HG02884 (cell line): ENCODE measurements at regions not wholly inside any gene's neighbourhood (a gene's known extent, or its start where the extent isn't known, plus 50 kb on each side); places are given as distances from the start of the nearest gene placed in this dataset.
"Not testable (repeated sequence)": the region's sequence is repeated elsewhere in the genome, so short reads cannot be mapped to it uniquely, and the experiment has no call there.

ENCODE experiments used
- ATAC-seq: cut with Tn5 transposase; IDR thresholded peaks from one replicate; pipeline ENCODE4 v1.9.1; 2021; ENCODE audit warnings: mild to moderate bottlenecking, moderate library complexity; ENCODE audit not compliant: unreplicated experiment

- no peak for ATAC-seq
These were observed 332.5 kb downstream of the VRK1 start for GRCh38 chr14:97129639-97130038.

GRCh38 chr14:97135847-97136246, 338.7 kb downstream of the VRK1 start:
- not testable (repeated sequence) for ATAC-seq

GRCh38 chr14:97137705-97138104, 340.5 kb downstream of the VRK1 start:
- ATAC-seq = no peak

GRCh38 chr14:97138801-97139200, 341.6 kb downstream of the VRK1 start:
- no peak for ATAC-seq

GRCh38 chr14:97143011-97143410, 345.8 kb downstream of the VRK1 start:
- no peak for ATAC-seq

- ATAC-seq = no peak
These were observed 346.3 kb downstream of the VRK1 start for GRCh38 chr14:97143456-97143855.

- ATAC-seq = not testable (repeated sequence)
These were observed 350.8 kb downstream of the VRK1 start for GRCh38 chr14:97148021-97148420.

- ATAC-seq = no peak
These were observed 352.6 kb downstream of the VRK1 start for GRCh38 chr14:97149775-97150174.

- ATAC-seq = no peak
These were observed 356.3 kb downstream of the VRK1 start for GRCh38 chr14:97153527-97153926.

GRCh38 chr14:97155320-97155719, 358.1 kb downstream of the VRK1 start:
- no peak for ATAC-seq

GRCh38 chr14:97155814-97156213, 358.6 kb downstream of the VRK1 start:
- ATAC-seq = no peak

GRCh38 chr14:97156705-97157104, 359.5 kb downstream of the VRK1 start:
- no peak for ATAC-seq

GRCh38 chr14:97158102-97158501, 360.9 kb downstream of the VRK1 start:
- ATAC-seq = no peak

GRCh38 chr14:97159124-97159523, 361.9 kb downstream of the VRK1 start:
- ATAC-seq = no peak

- ATAC-seq = no peak
These were observed 365.4 kb downstream of the VRK1 start for GRCh38 chr14:97162621-97163020.

- ATAC-seq = no peak
These were observed 366.8 kb downstream of the VRK1 start for GRCh38 chr14:97164021-97164420.

GRCh38 chr14:97166497-97166896, 369.3 kb downstream of the VRK1 start:
- ATAC-seq = no peak

- ATAC-seq = not testable (repeated sequence)
These were observed 370.4 kb downstream of the VRK1 start for GRCh38 chr14:97167577-97167976.

GRCh38 chr14:97172644-97173043, 375.5 kb downstream of the VRK1 start:
- ATAC-seq = no peak

- no peak for ATAC-seq
These were observed 379.8 kb downstream of the VRK1 start for GRCh38 chr14:97177016-97177415.

- no peak for ATAC-seq
These were observed 380.5 kb downstream of the VRK1 start for GRCh38 chr14:97177635-97178034.

- no peak for ATAC-seq
These were observed 381.6 kb downstream of the VRK1 start for GRCh38 chr14:97178781-97179180.

- ATAC-seq = no peak
These were observed 382.4 kb downstream of the VRK1 start for GRCh38 chr14:97179573-97179972.
